ENCODE measurements at regions not wholly inside any gene's neighbourhood (a gene's known extent, or its start where the extent isn't known, plus 50 kb on each side); places are given as distances from the start of the nearest gene placed in this dataset.

DNA sequence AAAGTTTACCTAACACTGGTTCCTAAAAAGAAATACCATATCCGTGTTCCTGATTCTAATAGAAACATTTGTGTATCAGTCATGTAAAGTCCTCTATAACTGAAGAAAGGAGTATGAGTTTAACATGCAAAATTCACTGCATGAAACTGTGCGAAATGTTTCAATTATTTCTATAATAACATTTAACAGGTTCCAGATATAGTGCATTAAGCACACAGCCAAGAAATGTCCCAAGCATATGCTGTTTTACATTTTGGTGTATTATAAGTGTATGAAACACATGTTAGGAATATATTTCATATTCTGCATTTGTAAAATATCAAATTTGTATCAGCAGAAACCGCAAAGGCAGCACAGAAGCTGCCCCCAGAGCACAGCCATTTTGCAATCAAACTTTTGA lies 764.9 kb downstream of the KCNJ2 start:
- no peaks in the 10 kb centered on the region for H4K20me1 ChIP-seq (replicated peaks in 1 of 2; ENCODE audit: control insufficient read depth in 1 of 2, insufficient read depth in 2 of 2, low read length in 2 of 2)
- no peak overlapping the region for H4K8ac ChIP-seq (ENCODE audit: extremely low read depth, insufficient read depth, low read length)
- H3K36me3 ChIP-seq (ENCODE audit: control insufficient read depth in 2 of 4, insufficient read depth in 4 of 4, low read length in 3 of 4), result no peaks in the 10 kb centered on the region
- H2BK15ac ChIP-seq (ENCODE audit: low read length), result no peak overlapping the region
- no peak overlapping the region for H2AFZ ChIP-seq (ENCODE audit: low read length)
- H3K14ac ChIP-seq (ENCODE audit: insufficient read length), result no peak overlapping the region
- no peaks in the 10 kb centered on the region for H3K79me2 ChIP-seq (ENCODE audit: control insufficient read depth in 1 of 2, insufficient read depth in 2 of 2, low read length in 2 of 2)
- CTCF ChIA-PET (ENCODE audit: partially characterized antibody), result interaction anchor here (1.3 to 1.7 kb wide), 2 partner anchors 11 to 167 kb away, joined by 4 read pairs; no protein-coding TSS in a partner anchor
- no peaks in the 10 kb centered on the region for H3K23me2 ChIP-seq (ENCODE audit: low read depth, low read length)
- no peak overlapping the region for H3K56ac ChIP-seq (replicated peaks; ENCODE audit: insufficient read length, low read depth, low read length)
- no peak overlapping the region for H3K27ac ChIP-seq (ENCODE audit: low read depth, low read length)
- no peak for DNase-seq (ENCODE audit: low read depth in 1 of 2, low spot score in 2 of 2)
- H3K23ac ChIP-seq (ENCODE audit: insufficient read length), result no peak overlapping the region
- no peak for FAIRE-seq
- no peak overlapping the region for H3K4me2 ChIP-seq (ENCODE audit: insufficient read depth in 1 of 2, low read depth in 2 of 2, low read length in 2 of 2)
- no peak overlapping the region for H4K5ac ChIP-seq (ENCODE audit: insufficient read length, low read depth, low read length)
- no peak overlapping the region for H3K18ac ChIP-seq (ENCODE audit: extremely low read depth, low read length)
- no peak overlapping the region for H2BK120ac ChIP-seq (replicated peaks; ENCODE audit: low read depth, low read length)
- no peak overlapping the region for H3K9ac ChIP-seq (replicated peaks in 1 of 4; ENCODE audit: extremely low read depth in 1 of 4, low read depth in 3 of 4, low read length in 3 of 4)
- H2AK5ac ChIP-seq (ENCODE audit: low read depth, low read length), result no peak overlapping the region
- no peaks in the 10 kb centered on the region for H3K27me3 ChIP-seq (replicated peaks in 1 of 4; ENCODE audit: control insufficient read depth in 3 of 4, extremely low read depth in 1 of 4, insufficient read depth in 3 of 4, low read length in 3 of 4)
- H2BK20ac ChIP-seq (ENCODE audit: low read length), result no peak overlapping the region
- H2BK12ac ChIP-seq (ENCODE audit: low read depth, low read length), result no peak overlapping the region
- H3K4me3 ChIP-seq (ENCODE audit: extremely low read depth in 1 of 4, insufficient read depth in 2 of 4, low read depth in 3 of 4, low read length in 4 of 4), result no peak overlapping the region
- POLR2A ChIA-PET (ENCODE audit: partially characterized antibody), result no interaction called here
- no peaks in the 10 kb centered on the region for H3K9me3 ChIP-seq (ENCODE audit: insufficient read depth in 2 of 2, low read depth in 1 of 2, low read length in 1 of 2)
- H3K79me1 ChIP-seq (ENCODE audit: low read depth, low read length), result no peaks in the 10 kb centered on the region
- peaks cover 0 to 6% (median 2%) of the 10 kb centered on the region in 4 experiments; a peak in 2 of 7 replicates for H3K4me1 ChIP-seq (replicated peaks in 1 of 4; ENCODE audit: control insufficient read depth in 3 of 4, insufficient read depth in 4 of 4, low read length in 3 of 4)
- H4K91ac ChIP-seq (replicated peaks; ENCODE audit: insufficient read length, low read length), result no peak overlapping the region
- no peak overlapping the region for H2BK5ac ChIP-seq (ENCODE audit: low read depth, low read length)
- 92% methylated on average over 3 of the region's 3 CpGs; no CpG with 5 or more reads in 1 of the 2 experiments for WGBS, 2 experiments (ENCODE audit: extremely low coverage in 1 of 2, insufficient coverage in 1 of 2, insufficient read length in 1 of 2, insufficient replicate concordance in 2 of 2, low coverage in 1 of 2, low lambda C conversion rate in 2 of 2, missing lambda C conversion rate in 1 of 2)
- no peak overlapping the region for H3K4ac ChIP-seq (replicated peaks; ENCODE audit: insufficient read length, low read depth, low read length)
- TF ChIP-seq SP2 (IDR thresholded peaks at IDR 0.05; ENCODE audit: low read length) (no peak), TAF1 (IDR thresholded peaks at IDR 0.05; ENCODE audit: low read depth, low read length) (no peak), SP4 (IDR thresholded peaks at IDR 0.05; ENCODE audit: low read length) (no peak), SAP30 (IDR thresholded peaks at IDR 0.05; ENCODE audit: insufficient read depth, insufficient replicate concordance, low read length) (no peak), RBBP5 (IDR thresholded peaks at IDR 0.05; ENCODE audit: borderline replicate concordance, low read depth, low read length) (no peak), SIRT6 (IDR thresholded peaks at IDR 0.05; ENCODE audit: low read length) (no peak), POLR2AphosphoS5 (IDR thresholded peaks at IDR 0.05; ENCODE audit: low read depth, low read length) (no peak), PHF8 (conservative IDR thresholded peaks at IDR 0.05; ENCODE audit: low read depth, low read length) (no peak), SIX5 (IDR thresholded peaks at IDR 0.05; ENCODE audit: low read depth, low read length) (no peak), EZH2 (IDR thresholded peaks at IDR 0.05; ENCODE audit: low read depth, low read length, severe bottlenecking) (no peak)
- TF ChIP-seq, protein P1, sequence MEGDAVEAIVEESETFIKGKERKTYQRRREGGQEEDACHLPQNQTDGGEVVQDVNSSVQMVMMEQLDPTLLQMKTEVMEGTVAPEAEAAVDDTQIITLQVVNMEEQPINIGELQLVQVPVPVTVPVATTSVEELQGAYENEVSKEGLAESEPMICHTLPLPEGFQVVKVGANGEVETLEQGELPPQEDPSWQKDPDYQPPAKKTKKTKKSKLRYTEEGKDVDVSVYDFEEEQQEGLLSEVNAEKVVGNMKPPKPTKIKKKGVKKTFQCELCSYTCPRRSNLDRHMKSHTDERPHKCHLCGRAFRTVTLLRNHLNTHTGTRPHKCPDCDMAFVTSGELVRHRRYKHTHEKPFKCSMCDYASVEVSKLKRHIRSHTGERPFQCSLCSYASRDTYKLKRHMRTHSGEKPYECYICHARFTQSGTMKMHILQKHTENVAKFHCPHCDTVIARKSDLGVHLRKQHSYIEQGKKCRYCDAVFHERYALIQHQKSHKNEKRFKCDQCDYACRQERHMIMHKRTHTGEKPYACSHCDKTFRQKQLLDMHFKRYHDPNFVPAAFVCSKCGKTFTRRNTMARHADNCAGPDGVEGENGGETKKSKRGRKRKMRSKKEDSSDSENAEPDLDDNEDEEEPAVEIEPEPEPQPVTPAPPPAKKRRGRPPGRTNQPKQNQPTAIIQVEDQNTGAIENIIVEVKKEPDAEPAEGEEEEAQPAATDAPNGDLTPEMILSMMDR (IDR thresholded peaks at IDR 0.05; ENCODE audit: control extremely low read depth in 1 of 3, insufficient read depth in 1 of 3, low read depth in 1 of 3, low read length in 3 of 3), result no peak
